ENCODE measurements at regions not wholly inside any gene's neighbourhood (a gene's known extent, or its start where the extent isn't known, plus 50 kb on each side); places are given as distances from the start of the nearest gene placed in this dataset.
A peak's percentile ranks its signal among the peaks of the same experiment; 100 is the strongest.

DNA sequence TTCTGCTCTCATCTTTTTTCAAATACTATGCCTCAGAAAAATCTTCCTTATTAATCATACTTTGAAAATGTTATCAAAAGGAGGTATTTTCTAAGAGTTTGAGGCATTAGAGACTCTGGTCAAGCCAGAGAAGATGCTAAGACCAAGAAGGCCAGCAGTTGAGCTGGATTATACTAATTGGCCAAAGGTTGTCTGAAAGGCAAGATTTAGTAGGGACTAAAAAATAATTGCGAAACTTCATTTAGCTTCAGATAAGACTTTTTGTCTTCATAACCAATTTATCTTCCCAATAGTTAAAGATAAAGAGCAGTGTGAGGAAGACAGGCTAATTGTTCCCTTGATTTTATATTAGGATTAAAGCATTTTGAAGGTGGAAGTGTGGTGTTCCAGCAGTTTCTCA, 1412.4 kb upstream of the PCDH7 start:
- no peak overlapping the region for H3K27ac ChIP-seq (ENCODE audit: insufficient read depth, low read length)
- H3K4me3 ChIP-seq (replicated peaks in 1 of 4; ENCODE audit: control extremely low read depth in 1 of 4, insufficient read depth in 1 of 4, low read depth in 3 of 4, low read length in 4 of 4): no peak overlapping the region
- no peak overlapping the region for H3K4me2 ChIP-seq (ENCODE audit: extremely low read depth, insufficient read depth, low read length)
- TF ChIP-seq EZH2 (IDR thresholded peaks at IDR 0.05; ENCODE audit: low read length, missing control alignments): no peak
- TF ChIP-seq, protein P1, sequence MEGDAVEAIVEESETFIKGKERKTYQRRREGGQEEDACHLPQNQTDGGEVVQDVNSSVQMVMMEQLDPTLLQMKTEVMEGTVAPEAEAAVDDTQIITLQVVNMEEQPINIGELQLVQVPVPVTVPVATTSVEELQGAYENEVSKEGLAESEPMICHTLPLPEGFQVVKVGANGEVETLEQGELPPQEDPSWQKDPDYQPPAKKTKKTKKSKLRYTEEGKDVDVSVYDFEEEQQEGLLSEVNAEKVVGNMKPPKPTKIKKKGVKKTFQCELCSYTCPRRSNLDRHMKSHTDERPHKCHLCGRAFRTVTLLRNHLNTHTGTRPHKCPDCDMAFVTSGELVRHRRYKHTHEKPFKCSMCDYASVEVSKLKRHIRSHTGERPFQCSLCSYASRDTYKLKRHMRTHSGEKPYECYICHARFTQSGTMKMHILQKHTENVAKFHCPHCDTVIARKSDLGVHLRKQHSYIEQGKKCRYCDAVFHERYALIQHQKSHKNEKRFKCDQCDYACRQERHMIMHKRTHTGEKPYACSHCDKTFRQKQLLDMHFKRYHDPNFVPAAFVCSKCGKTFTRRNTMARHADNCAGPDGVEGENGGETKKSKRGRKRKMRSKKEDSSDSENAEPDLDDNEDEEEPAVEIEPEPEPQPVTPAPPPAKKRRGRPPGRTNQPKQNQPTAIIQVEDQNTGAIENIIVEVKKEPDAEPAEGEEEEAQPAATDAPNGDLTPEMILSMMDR (conservative IDR thresholded peaks at IDR 0.05 in 1 of 2, IDR thresholded peaks at IDR 0.05 in 1 of 2; ENCODE audit: low read depth in 1 of 2, low read length in 2 of 2): no peak
- H3K27me3 ChIP-seq (ENCODE audit: control insufficient read depth, insufficient read depth, low read length): no peaks in the 10 kb centered on the region
- no peaks in the 10 kb centered on the region for H3K36me3 ChIP-seq (ENCODE audit: control insufficient read depth, insufficient read depth, low read length)
- no peak for DNase-seq (ENCODE audit: low read depth in 2 of 2)
- no peaks in the 10 kb centered on the region for H3K79me2 ChIP-seq (ENCODE audit: control insufficient read depth, insufficient read depth, low read length)
- no peaks in the 10 kb centered on the region for H3K4me1 ChIP-seq (ENCODE audit: control insufficient read depth, extremely low read depth, insufficient read depth, low read length)
- no peak overlapping the region for H3K9ac ChIP-seq (ENCODE audit: insufficient read depth, low read length)
- no peak overlapping the region for H2AFZ ChIP-seq (ENCODE audit: low read length)
- H3K9me3 ChIP-seq (ENCODE audit: control insufficient read depth, insufficient read depth, low read depth, low read length): no peaks in the 10 kb centered on the region
- H4K20me1 ChIP-seq (ENCODE audit: control insufficient read depth, extremely low read depth, insufficient read depth, low read length): no peaks in the 10 kb centered on the region

DNA sequence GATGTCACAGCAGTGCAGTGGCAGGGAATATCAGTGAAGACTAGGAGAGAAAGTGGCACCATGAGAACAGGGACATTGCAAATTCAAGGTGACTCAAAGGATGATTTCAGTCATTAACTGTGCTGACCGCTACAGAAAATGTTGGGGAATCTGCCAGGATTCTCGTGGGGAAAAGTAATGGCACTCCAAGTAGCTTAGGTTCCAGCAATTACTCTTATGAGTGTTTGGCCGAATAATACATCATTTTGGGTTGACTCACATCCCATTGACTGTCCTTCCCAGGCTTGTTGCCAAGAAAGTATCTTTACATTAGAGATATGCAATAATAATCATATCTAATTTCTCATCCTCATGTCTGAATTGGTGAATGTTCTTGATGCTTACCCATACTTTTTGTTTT, 1411.1 kb upstream of the PCDH7 start:
- no peak overlapping the region for H3K4me3 ChIP-seq (replicated peaks in 1 of 4; ENCODE audit: control extremely low read depth in 1 of 4, insufficient read depth in 1 of 4, low read depth in 3 of 4, low read length in 4 of 4)
- H4K20me1 ChIP-seq (ENCODE audit: control insufficient read depth, extremely low read depth, insufficient read depth, low read length): no peaks in the 10 kb centered on the region
- no peak overlapping the region for H3K27ac ChIP-seq (ENCODE audit: insufficient read depth, low read length)
- TF ChIP-seq, protein P1 (conservative IDR thresholded peaks at IDR 0.05 in 1 of 2, IDR thresholded peaks at IDR 0.05 in 1 of 2; ENCODE audit: low read depth in 1 of 2, low read length in 2 of 2): no peak
- TF ChIP-seq EZH2 (IDR thresholded peaks at IDR 0.05; ENCODE audit: low read length, missing control alignments): no peak
- no peaks in the 10 kb centered on the region for H3K4me1 ChIP-seq (ENCODE audit: control insufficient read depth, extremely low read depth, insufficient read depth, low read length)
- no peak overlapping the region for H2AFZ ChIP-seq (ENCODE audit: low read length)
- H3K9ac ChIP-seq (ENCODE audit: insufficient read depth, low read length): no peak overlapping the region
- H3K27me3 ChIP-seq (ENCODE audit: control insufficient read depth, insufficient read depth, low read length): no peaks in the 10 kb centered on the region
- DNase-seq (ENCODE audit: low read depth in 2 of 2): peak; percentile 54 to 58
- no peaks in the 10 kb centered on the region for H3K36me3 ChIP-seq (ENCODE audit: control insufficient read depth, insufficient read depth, low read length)
- H3K79me2 ChIP-seq (ENCODE audit: control insufficient read depth, insufficient read depth, low read length): no peaks in the 10 kb centered on the region
- H3K9me3 ChIP-seq (ENCODE audit: control insufficient read depth, insufficient read depth, low read depth, low read length): no peaks in the 10 kb centered on the region
- no peak overlapping the region for H3K4me2 ChIP-seq (ENCODE audit: extremely low read depth, insufficient read depth, low read length)

DNA sequence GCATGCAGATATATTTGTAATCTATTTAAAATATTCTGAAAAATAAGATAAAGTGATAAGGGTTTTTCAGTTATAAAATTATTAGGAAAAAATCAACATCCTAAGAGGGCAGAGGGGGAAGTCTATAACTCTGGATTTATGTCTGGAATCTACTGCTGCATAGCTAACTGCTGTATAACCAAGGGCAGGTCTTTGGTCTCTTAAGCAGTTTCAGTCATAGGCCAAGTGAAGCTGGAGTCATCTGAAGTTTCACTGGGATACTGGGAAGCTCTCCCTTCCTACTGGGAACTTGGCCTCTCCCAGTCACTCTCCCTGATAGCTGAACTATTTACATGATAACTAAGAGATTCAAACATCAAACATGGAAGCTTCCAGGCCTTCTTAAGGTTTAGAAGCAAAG, 1409.9 kb upstream of the PCDH7 start:
- H3K4me1 ChIP-seq (ENCODE audit: control insufficient read depth, extremely low read depth, insufficient read depth, low read length): no peaks in the 10 kb centered on the region
- no peak overlapping the region for H3K27ac ChIP-seq (ENCODE audit: insufficient read depth, low read length)
- H3K4me2 ChIP-seq (ENCODE audit: extremely low read depth, insufficient read depth, low read length): no peak overlapping the region
- TF ChIP-seq, protein P1 (conservative IDR thresholded peaks at IDR 0.05 in 1 of 2, IDR thresholded peaks at IDR 0.05 in 1 of 2; ENCODE audit: low read depth in 1 of 2, low read length in 2 of 2): no peak
- TF ChIP-seq EZH2 (IDR thresholded peaks at IDR 0.05; ENCODE audit: low read length, missing control alignments): no peak
- no peaks in the 10 kb centered on the region for H4K20me1 ChIP-seq (ENCODE audit: control insufficient read depth, extremely low read depth, insufficient read depth, low read length)
- H3K9me3 ChIP-seq (ENCODE audit: control insufficient read depth, insufficient read depth, low read depth, low read length): no peaks in the 10 kb centered on the region
- H3K79me2 ChIP-seq (ENCODE audit: control insufficient read depth, insufficient read depth, low read length): no peaks in the 10 kb centered on the region
- H3K27me3 ChIP-seq (ENCODE audit: control insufficient read depth, insufficient read depth, low read length): no peaks in the 10 kb centered on the region
- no peak overlapping the region for H2AFZ ChIP-seq (ENCODE audit: low read length)
- DNase-seq (ENCODE audit: low read depth in 2 of 2): no peak
- H3K9ac ChIP-seq (ENCODE audit: insufficient read depth, low read length): no peak overlapping the region
- H3K4me3 ChIP-seq (replicated peaks in 1 of 4; ENCODE audit: control extremely low read depth in 1 of 4, insufficient read depth in 1 of 4, low read depth in 3 of 4, low read length in 4 of 4): no peak overlapping the region
- no peaks in the 10 kb centered on the region for H3K36me3 ChIP-seq (ENCODE audit: control insufficient read depth, insufficient read depth, low read length)

Measured in fibroblast of lung (primary cell).